ENCODE measurements at regions not wholly inside any gene's neighbourhood (a gene's known extent, or its start where the extent isn't known, plus 50 kb on each side); places are given as distances from the start of the nearest gene placed in this dataset.
"Not testable (repeated sequence)": the region's sequence is repeated elsewhere in the genome, so short reads cannot be mapped to it uniquely, and the experiment has no call there.

- not testable (repeated sequence) for H3K9me3 ChIP-seq (ENCODE audit: control insufficient read depth, insufficient read depth, low read length); H3K36me3 ChIP-seq (ENCODE audit: control insufficient read depth, insufficient read depth, low read length); H3K4me3 ChIP-seq (ENCODE audit: low read depth, low read length); H3K9ac ChIP-seq (ENCODE audit: low read depth, low read length); H3K4me1 ChIP-seq (ENCODE audit: control insufficient read depth, insufficient read depth, low read length); H3K27ac ChIP-seq (ENCODE audit: low read depth, low read length); H3K27me3 ChIP-seq (ENCODE audit: control insufficient read depth, insufficient read depth, low read length)
Observed at GRCh38 chr15:77926789-77927188, 150.7 kb downstream of the TBC1D2B start.

DNA sequence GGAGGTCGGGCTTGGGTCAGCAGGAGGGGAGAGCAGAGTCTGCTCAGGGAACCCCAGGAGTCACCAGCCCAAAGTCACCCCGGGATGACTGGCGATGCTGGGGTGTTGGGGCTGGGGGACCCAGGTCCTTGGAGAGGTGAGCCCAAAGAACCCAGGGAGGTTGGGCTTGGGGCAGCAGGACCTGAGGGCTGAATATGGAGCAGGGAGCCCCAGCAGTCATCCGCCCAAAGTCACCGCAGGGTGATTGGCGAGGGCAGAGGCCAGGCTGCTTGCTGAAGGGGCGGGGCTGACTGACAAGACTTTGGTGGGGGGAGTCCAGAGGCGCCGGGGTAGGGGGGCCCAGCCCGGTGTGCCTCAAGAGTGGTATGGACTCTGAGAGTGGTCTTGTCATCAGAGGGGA, 151.2 kb downstream of the TBC1D2B start:
- not testable (repeated sequence) for H3K36me3 ChIP-seq (ENCODE audit: control insufficient read depth, insufficient read depth, low read length); H3K4me3 ChIP-seq (ENCODE audit: low read depth, low read length); H3K27ac ChIP-seq (ENCODE audit: low read depth, low read length); H3K4me1 ChIP-seq (ENCODE audit: control insufficient read depth, insufficient read depth, low read length); H3K9me3 ChIP-seq (ENCODE audit: control insufficient read depth, insufficient read depth, low read length); H3K9ac ChIP-seq (ENCODE audit: low read depth, low read length); H3K27me3 ChIP-seq (ENCODE audit: control insufficient read depth, insufficient read depth, low read length)

DNA sequence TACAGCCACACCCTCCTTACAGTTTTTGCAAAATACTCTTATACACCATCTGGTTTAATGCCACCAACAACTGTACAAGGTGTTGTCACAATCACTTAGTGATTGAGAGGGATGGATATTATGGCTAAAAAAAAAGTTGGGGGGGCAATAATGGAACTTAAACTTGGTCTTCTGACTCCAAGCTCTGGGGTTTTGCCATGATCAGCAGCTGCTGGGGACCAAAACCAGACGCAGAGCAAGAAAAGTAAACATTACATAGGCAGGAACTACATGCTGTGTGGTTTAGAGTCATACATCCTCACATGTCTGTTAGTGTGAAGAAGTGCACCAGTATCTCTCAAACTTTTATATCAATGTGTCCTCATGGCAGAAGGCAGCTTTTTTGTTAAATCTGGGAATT, 152.4 kb downstream of the TBC1D2B start:
- H3K9ac ChIP-seq (ENCODE audit: low read depth, low read length); H3K4me1 ChIP-seq (ENCODE audit: control insufficient read depth, insufficient read depth, low read length); H3K27ac ChIP-seq (ENCODE audit: low read depth, low read length); H3K27me3 ChIP-seq (ENCODE audit: control insufficient read depth, insufficient read depth, low read length); H3K9me3 ChIP-seq (ENCODE audit: control insufficient read depth, insufficient read depth, low read length); H3K4me3 ChIP-seq (ENCODE audit: low read depth, low read length); H3K36me3 ChIP-seq (ENCODE audit: control insufficient read depth, insufficient read depth, low read length): not testable (repeated sequence)

DNA sequence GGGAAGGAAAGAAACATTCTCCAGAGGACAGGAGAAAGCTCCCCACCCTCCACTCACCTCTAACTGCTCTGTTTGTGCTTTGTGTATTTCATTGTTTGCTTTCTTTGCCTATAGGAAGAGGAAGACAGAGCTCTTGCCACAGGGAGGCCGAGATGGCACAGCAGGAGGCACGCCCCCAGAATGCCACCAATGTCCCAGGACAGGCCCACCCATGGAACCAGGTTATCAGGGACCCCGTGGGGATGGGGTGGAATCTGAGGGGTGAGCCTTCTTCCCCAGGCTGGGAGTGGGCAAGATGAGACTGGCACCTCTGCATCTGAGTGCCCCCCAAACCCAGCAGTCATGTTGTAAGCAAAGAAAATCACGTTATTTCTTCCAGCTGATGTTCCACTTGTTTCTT, 155.8 kb downstream of the TBC1D2B start:
- no peak overlapping the region for H3K9ac ChIP-seq (ENCODE audit: low read depth, low read length)
- H3K36me3 ChIP-seq (ENCODE audit: control insufficient read depth, insufficient read depth, low read length): no peaks in the 10 kb centered on the region
- no peaks in the 10 kb centered on the region for H3K9me3 ChIP-seq (ENCODE audit: control insufficient read depth, insufficient read depth, low read length)
- no peak overlapping the region for H3K4me3 ChIP-seq (ENCODE audit: low read depth, low read length)
- H3K27ac ChIP-seq (ENCODE audit: low read depth, low read length): no peak overlapping the region
- H3K4me1 ChIP-seq (ENCODE audit: control insufficient read depth, insufficient read depth, low read length): no peaks in the 10 kb centered on the region
- no peaks in the 10 kb centered on the region for H3K27me3 ChIP-seq (ENCODE audit: control insufficient read depth, insufficient read depth, low read length)

- H3K27ac ChIP-seq (ENCODE audit: low read depth, low read length); H3K27me3 ChIP-seq (ENCODE audit: control insufficient read depth, insufficient read depth, low read length); H3K36me3 ChIP-seq (ENCODE audit: control insufficient read depth, insufficient read depth, low read length); H3K9ac ChIP-seq (ENCODE audit: low read depth, low read length); H3K4me3 ChIP-seq (ENCODE audit: low read depth, low read length); H3K4me1 ChIP-seq (ENCODE audit: control insufficient read depth, insufficient read depth, low read length); H3K9me3 ChIP-seq (ENCODE audit: control insufficient read depth, insufficient read depth, low read length): not testable (repeated sequence)
Observed at GRCh38 chr15:77916966-77917635, 160.4 kb downstream of the TBC1D2B start.

- H3K36me3 ChIP-seq (ENCODE audit: control insufficient read depth, insufficient read depth, low read length); H3K4me3 ChIP-seq (ENCODE audit: low read depth, low read length); H3K9ac ChIP-seq (ENCODE audit: low read depth, low read length); H3K27ac ChIP-seq (ENCODE audit: low read depth, low read length); H3K27me3 ChIP-seq (ENCODE audit: control insufficient read depth, insufficient read depth, low read length); H3K9me3 ChIP-seq (ENCODE audit: control insufficient read depth, insufficient read depth, low read length); H3K4me1 ChIP-seq (ENCODE audit: control insufficient read depth, insufficient read depth, low read length): not testable (repeated sequence)
Observed at GRCh38 chr15:77915961-77916330, 161.6 kb downstream of the TBC1D2B start.

GRCh38 chr15:77915261-77915960, 162.1 kb downstream of the TBC1D2B start:
- Histone ChIP-seq H3K4me3 (ENCODE audit: low read depth, low read length) (no peak overlapping the region), H3K4me1 (ENCODE audit: control insufficient read depth, insufficient read depth, low read length) (no peaks in the 10 kb centered on the region), H3K27me3 (ENCODE audit: control insufficient read depth, insufficient read depth, low read length) (no peaks in the 10 kb centered on the region), H3K27ac (ENCODE audit: low read depth, low read length) (no peak overlapping the region), H3K9me3 (ENCODE audit: control insufficient read depth, insufficient read depth, low read length) (no peaks in the 10 kb centered on the region), H3K36me3 (ENCODE audit: control insufficient read depth, insufficient read depth, low read length) (no peaks in the 10 kb centered on the region), H3K9ac (ENCODE audit: low read depth, low read length) (no peak overlapping the region)

- not testable (repeated sequence) for H3K9me3 ChIP-seq (ENCODE audit: control insufficient read depth, insufficient read depth, low read length); H3K4me3 ChIP-seq (ENCODE audit: low read depth, low read length); H3K27me3 ChIP-seq (ENCODE audit: control insufficient read depth, insufficient read depth, low read length); H3K36me3 ChIP-seq (ENCODE audit: control insufficient read depth, insufficient read depth, low read length); H3K9ac ChIP-seq (ENCODE audit: low read depth, low read length); H3K4me1 ChIP-seq (ENCODE audit: control insufficient read depth, insufficient read depth, low read length); H3K27ac ChIP-seq (ENCODE audit: low read depth, low read length)
Observed at GRCh38 chr15:77914531-77914930, 163.0 kb downstream of the TBC1D2B start.

GRCh38 chr15:77910030-77910911, 167.2 kb downstream of the TBC1D2B start:
- H3K36me3 ChIP-seq (ENCODE audit: control insufficient read depth, insufficient read depth, low read length); H3K4me1 ChIP-seq (ENCODE audit: control insufficient read depth, insufficient read depth, low read length); H3K9ac ChIP-seq (ENCODE audit: low read depth, low read length); H3K9me3 ChIP-seq (ENCODE audit: control insufficient read depth, insufficient read depth, low read length); H3K27me3 ChIP-seq (ENCODE audit: control insufficient read depth, insufficient read depth, low read length); H3K27ac ChIP-seq (ENCODE audit: low read depth, low read length): not testable (repeated sequence)
- peak overlapping the region; percentile 62 for H3K4me3 ChIP-seq (ENCODE audit: low read depth, low read length)

GRCh38 chr15:77909182-77909940, 168.2 kb downstream of the TBC1D2B start:
- Histone ChIP-seq H3K27ac (ENCODE audit: low read depth, low read length) (no peak overlapping the region), H3K27me3 (ENCODE audit: control insufficient read depth, insufficient read depth, low read length) (no peaks in the 10 kb centered on the region), H3K36me3 (ENCODE audit: control insufficient read depth, insufficient read depth, low read length) (no peaks in the 10 kb centered on the region), H3K4me1 (ENCODE audit: control insufficient read depth, insufficient read depth, low read length) (no peaks in the 10 kb centered on the region), H3K4me3 (ENCODE audit: low read depth, low read length) (no peak overlapping the region), H3K9me3 (ENCODE audit: control insufficient read depth, insufficient read depth, low read length) (no peaks in the 10 kb centered on the region), H3K9ac (ENCODE audit: low read depth, low read length) (no peak overlapping the region)

GRCh38 chr15:77908752-77909111, 168.8 kb downstream of the TBC1D2B start:
- not testable (repeated sequence) for H3K4me1 ChIP-seq (ENCODE audit: control insufficient read depth, insufficient read depth, low read length); H3K27ac ChIP-seq (ENCODE audit: low read depth, low read length); H3K27me3 ChIP-seq (ENCODE audit: control insufficient read depth, insufficient read depth, low read length); H3K9ac ChIP-seq (ENCODE audit: low read depth, low read length); H3K36me3 ChIP-seq (ENCODE audit: control insufficient read depth, insufficient read depth, low read length); H3K9me3 ChIP-seq (ENCODE audit: control insufficient read depth, insufficient read depth, low read length); H3K4me3 ChIP-seq (ENCODE audit: low read depth, low read length)

Data from HUES48 (cell line).